ENCODE measurements at regions not wholly inside any gene's neighbourhood (a gene's known extent, or its start where the extent isn't known, plus 50 kb on each side); places are given as distances from the start of the nearest gene placed in this dataset.

GRCh38 chr2:71801969-71802368, 345.7 kb downstream of the CYP26B1 start:
- intact Hi-C loops (cut with micrococcal nuclease; ENCODE audit: unreplicated experiment) (loop anchor here (1.0 to 5.0 kb wide), 2 partner anchors 195 to 348 kb away; no protein-coding TSS in a partner anchor), in situ Hi-C loops (cut with HindIII; ENCODE audit: extremely low pct_ligation_motif_present, low pct_unique_long_range_greater_than_20kb) (loop anchor here (10.0 to 25.0 kb wide), 2 partner anchors 343 to 785 kb away; partner anchors contain the start of gene CYP26B1)
- ATAC-seq (peak; percentile 64), FAIRE-seq (peak; percentile 50), DNase-seq (ENCODE audit: low spot score) (peak; percentile 42)
- H3K36me3 ChIP-seq (replicated peaks in 1 of 2; ENCODE audit: control insufficient read depth in 1 of 2, insufficient read depth in 2 of 2, low read length in 2 of 2): no peaks in the 10 kb centered on the region
- H3K27ac ChIP-seq (ENCODE audit: extremely low read length, insufficient read depth, low read length): no peak overlapping the region
- H3K79me2 ChIP-seq (ENCODE audit: insufficient read depth, low read length): no peaks in the 10 kb centered on the region
- no TSS peak for BruUV-seq (replicated peaks)
- H4K20me1 ChIP-seq (ENCODE audit: insufficient read depth, low read length): peaks cover 4% of the 10 kb centered on the region; the same call in 1 of the 2 replicates
- H3K4me3 ChIP-seq (replicated peaks in 1 of 3; ENCODE audit: insufficient read depth in 1 of 3, low read depth in 2 of 3, low read length in 3 of 3): no peak overlapping the region
- ChIA-PET POLR2A (no interaction called here), CTCF (ENCODE audit: low intra/inter-chr PET ratio, low total read pairs) (interaction anchor here (0.7 to 0.8 kb wide), 2 partner anchors 254 to 349 kb away, joined by 3 to 4 read pairs; no protein-coding TSS in a partner anchor)
- H2AFZ ChIP-seq (ENCODE audit: low read length): no peak overlapping the region
- no peak overlapping the region for H3K9ac ChIP-seq (ENCODE audit: insufficient read depth, low read depth, low read length)
- H3K27me3 ChIP-seq (ENCODE audit: control insufficient read depth in 1 of 2, insufficient read depth in 2 of 2, low read length in 2 of 2): peaks cover 0 to 8% of the 10 kb centered on the region in 2 experiments; a peak in 2 of 5 replicates
- no peak overlapping the region for H3K4me2 ChIP-seq (ENCODE audit: low read depth, low read length)
- WGBS (ENCODE audit: low lambda C conversion rate): 44% methylated on average over 7 of the region's 8 CpGs
- no peaks in the 10 kb centered on the region for H3K9me3 ChIP-seq (ENCODE audit: low read length)
- H3K4me1 ChIP-seq (ENCODE audit: insufficient read depth, low read length): no peaks in the 10 kb centered on the region
- no peak for TF ChIP-seq IKZF4 (CRISPR knock-in tag; IDR thresholded peaks at IDR 0.05; ENCODE audit: borderline replicate concordance, low read depth, not compliant biosample characterization)
- TF ChIP-seq RAD21 (CRISPR knock-in tag; IDR thresholded peaks at IDR 0.05): peak; percentile 70
- TF ChIP-seq RXRA (CRISPR knock-in tag; IDR thresholded peaks at IDR 0.05): peak; percentile 26; the same call in 1 of the 2 replicates
- no peak for TF ChIP-seq ZBTB49 (CRISPR knock-in tag; IDR thresholded peaks at IDR 0.05; ENCODE audit: borderline replicate concordance)
- peak; percentile 81 for TF ChIP-seq STAG1 (CRISPR knock-in tag; IDR thresholded peaks at IDR 0.05)
- TF ChIP-seq SKI (IDR thresholded peaks at IDR 0.05; ENCODE audit: partially characterized antibody): no peak
- peak; percentile 81 for TF ChIP-seq CTCF (CRISPR knock-in tag; IDR thresholded peaks at IDR 0.05)
- TF ChIP-seq, protein P1, sequence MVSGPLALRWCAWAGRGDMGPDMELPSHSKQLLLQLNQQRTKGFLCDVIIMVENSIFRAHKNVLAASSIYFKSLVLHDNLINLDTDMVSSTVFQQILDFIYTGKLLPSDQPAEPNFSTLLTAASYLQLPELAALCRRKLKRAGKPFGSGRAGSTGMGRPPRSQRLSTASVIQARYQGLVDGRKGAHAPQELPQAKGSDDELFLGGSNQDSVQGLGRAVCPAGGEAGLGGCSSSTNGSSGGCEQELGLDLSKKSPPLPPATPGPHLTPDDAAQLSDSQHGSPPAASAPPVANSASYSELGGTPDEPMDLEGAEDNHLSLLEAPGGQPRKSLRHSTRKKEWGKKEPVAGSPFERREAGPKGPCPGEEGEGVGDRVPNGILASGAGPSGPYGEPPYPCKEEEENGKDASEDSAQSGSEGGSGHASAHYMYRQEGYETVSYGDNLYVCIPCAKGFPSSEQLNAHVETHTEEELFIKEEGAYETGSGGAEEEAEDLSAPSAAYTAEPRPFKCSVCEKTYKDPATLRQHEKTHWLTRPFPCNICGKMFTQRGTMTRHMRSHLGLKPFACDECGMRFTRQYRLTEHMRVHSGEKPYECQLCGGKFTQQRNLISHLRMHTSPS (CRISPR knock-in tag; IDR thresholded peaks at IDR 0.05; ENCODE audit: low read depth): no peak
- peak; percentile 53 for TF ChIP-seq SMC3 (IDR thresholded peaks at IDR 0.05; ENCODE audit: low read length)
- TF ChIP-seq, protein P2, sequence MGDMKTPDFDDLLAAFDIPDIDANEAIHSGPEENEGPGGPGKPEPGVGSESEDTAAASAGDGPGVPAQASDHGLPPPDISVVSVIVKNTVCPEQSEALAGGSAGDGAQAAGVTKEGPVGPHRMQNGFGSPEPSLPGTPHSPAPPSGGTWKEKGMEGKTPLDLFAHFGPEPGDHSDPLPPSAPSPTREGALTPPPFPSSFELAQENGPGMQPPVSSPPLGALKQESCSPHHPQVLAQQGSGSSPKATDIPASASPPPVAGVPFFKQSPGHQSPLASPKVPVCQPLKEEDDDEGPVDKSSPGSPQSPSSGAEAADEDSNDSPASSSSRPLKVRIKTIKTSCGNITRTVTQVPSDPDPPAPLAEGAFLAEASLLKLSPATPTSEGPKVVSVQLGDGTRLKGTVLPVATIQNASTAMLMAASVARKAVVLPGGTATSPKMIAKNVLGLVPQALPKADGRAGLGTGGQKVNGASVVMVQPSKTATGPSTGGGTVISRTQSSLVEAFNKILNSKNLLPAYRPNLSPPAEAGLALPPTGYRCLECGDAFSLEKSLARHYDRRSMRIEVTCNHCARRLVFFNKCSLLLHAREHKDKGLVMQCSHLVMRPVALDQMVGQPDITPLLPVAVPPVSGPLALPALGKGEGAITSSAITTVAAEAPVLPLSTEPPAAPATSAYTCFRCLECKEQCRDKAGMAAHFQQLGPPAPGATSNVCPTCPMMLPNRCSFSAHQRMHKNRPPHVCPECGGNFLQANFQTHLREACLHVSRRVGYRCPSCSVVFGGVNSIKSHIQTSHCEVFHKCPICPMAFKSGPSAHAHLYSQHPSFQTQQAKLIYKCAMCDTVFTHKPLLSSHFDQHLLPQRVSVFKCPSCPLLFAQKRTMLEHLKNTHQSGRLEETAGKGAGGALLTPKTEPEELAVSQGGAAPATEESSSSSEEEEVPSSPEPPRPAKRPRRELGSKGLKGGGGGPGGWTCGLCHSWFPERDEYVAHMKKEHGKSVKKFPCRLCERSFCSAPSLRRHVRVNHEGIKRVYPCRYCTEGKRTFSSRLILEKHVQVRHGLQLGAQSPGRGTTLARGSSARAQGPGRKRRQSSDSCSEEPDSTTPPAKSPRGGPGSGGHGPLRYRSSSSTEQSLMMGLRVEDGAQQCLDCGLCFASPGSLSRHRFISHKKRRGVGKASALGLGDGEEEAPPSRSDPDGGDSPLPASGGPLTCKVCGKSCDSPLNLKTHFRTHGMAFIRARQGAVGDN (CRISPR knock-in tag; IDR thresholded peaks at IDR 0.05): peak; percentile 17; the same call in 1 of the 2 replicates
- no peak for TF ChIP-seq ZNF552 (CRISPR knock-in tag; IDR thresholded peaks at IDR 0.05; ENCODE audit: borderline replicate concordance)
- no peak for TF ChIP-seq ZMYM2 (CRISPR knock-in tag; IDR thresholded peaks at IDR 0.05)
- no peak for TF ChIP-seq GATA4 (IDR thresholded peaks at IDR 0.05; ENCODE audit: borderline replicate concordance, low read depth)
- TF ChIP-seq ZNF562 (CRISPR knock-in tag; IDR thresholded peaks at IDR 0.05; ENCODE audit: borderline replicate concordance): no peak
- no peak for TF ChIP-seq ZNF234 (CRISPR knock-in tag; conservative IDR thresholded peaks at IDR 0.05)

Measured in HepG2 (cell line).